ENCODE measurements at regions not wholly inside any gene's neighbourhood (a gene's known extent, or its start where the extent isn't known, plus 50 kb on each side); places are given as distances from the start of the nearest gene placed in this dataset.

DNA sequence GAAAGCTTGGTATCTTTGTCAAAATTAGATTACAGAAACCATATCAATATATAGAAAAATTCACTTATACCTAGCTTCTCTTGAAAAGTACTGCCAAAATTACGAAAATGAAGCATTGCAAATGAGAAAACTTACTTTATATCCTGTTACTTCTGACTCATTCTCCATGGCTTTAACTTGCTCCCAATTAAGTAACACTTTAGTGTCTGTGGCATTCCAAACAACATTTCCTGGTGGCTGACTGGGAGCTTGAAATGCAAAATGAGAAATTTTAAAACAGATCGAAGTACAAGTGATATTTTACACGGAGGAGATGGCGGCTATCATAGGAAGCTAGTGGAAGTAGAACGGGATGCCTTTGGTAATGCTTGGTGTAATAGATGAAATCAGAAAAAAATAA is 347.3 kb downstream of the CNTN3 start:
- TF ChIP-seq, protein P1, sequence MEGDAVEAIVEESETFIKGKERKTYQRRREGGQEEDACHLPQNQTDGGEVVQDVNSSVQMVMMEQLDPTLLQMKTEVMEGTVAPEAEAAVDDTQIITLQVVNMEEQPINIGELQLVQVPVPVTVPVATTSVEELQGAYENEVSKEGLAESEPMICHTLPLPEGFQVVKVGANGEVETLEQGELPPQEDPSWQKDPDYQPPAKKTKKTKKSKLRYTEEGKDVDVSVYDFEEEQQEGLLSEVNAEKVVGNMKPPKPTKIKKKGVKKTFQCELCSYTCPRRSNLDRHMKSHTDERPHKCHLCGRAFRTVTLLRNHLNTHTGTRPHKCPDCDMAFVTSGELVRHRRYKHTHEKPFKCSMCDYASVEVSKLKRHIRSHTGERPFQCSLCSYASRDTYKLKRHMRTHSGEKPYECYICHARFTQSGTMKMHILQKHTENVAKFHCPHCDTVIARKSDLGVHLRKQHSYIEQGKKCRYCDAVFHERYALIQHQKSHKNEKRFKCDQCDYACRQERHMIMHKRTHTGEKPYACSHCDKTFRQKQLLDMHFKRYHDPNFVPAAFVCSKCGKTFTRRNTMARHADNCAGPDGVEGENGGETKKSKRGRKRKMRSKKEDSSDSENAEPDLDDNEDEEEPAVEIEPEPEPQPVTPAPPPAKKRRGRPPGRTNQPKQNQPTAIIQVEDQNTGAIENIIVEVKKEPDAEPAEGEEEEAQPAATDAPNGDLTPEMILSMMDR (IDR thresholded peaks at IDR 0.05), result no peak
- Mint-ChIP-seq H3K36me3 (ENCODE audit: unreplicated experiment) (no peaks in the 10 kb centered on the region), H3K27me3 (ENCODE audit: unreplicated experiment) (peaks cover 11% of the 10 kb centered on the region), H3K9me3 (ENCODE audit: unreplicated experiment) (no peaks in the 10 kb centered on the region), H3K4me1 (ENCODE audit: unreplicated experiment) (no peaks in the 10 kb centered on the region), H3K27ac (ENCODE audit: unreplicated experiment) (no peak overlapping the region), H3K4me3 (ENCODE audit: unreplicated experiment) (no peak overlapping the region)
- no peak for DNase-seq (ENCODE audit: extremely low spot score, unreplicated experiment)

DNA sequence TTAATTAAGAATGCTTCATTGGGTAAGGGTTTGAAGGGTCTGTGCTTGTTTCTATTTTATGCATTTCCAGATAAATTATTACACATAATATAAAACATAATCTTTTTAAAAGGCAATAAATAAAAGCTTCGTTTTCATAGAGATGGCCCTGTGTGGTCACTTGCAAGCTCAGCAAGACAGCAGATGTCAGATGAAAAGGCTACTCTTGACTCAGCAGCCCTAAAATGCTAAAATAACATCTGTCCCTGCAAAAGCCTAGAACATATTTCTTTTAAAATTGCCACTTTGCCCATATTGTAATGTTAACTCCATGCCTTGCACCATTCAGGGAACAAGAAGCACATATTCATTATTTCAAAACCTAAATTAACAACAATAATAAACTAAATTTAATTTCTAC is 349.4 kb downstream of the CNTN3 start:
- Mint-ChIP-seq H3K27me3 (ENCODE audit: unreplicated experiment) (peaks cover 8% of the 10 kb centered on the region), H3K4me1 (ENCODE audit: unreplicated experiment) (no peaks in the 10 kb centered on the region), H3K9me3 (ENCODE audit: unreplicated experiment) (no peaks in the 10 kb centered on the region), H3K27ac (ENCODE audit: unreplicated experiment) (no peak overlapping the region), H3K4me3 (ENCODE audit: unreplicated experiment) (no peak overlapping the region), H3K36me3 (ENCODE audit: unreplicated experiment) (no peaks in the 10 kb centered on the region)
- TF ChIP-seq, protein P1 (IDR thresholded peaks at IDR 0.05), result no peak
- no peak for DNase-seq (ENCODE audit: extremely low spot score, unreplicated experiment)

DNA sequence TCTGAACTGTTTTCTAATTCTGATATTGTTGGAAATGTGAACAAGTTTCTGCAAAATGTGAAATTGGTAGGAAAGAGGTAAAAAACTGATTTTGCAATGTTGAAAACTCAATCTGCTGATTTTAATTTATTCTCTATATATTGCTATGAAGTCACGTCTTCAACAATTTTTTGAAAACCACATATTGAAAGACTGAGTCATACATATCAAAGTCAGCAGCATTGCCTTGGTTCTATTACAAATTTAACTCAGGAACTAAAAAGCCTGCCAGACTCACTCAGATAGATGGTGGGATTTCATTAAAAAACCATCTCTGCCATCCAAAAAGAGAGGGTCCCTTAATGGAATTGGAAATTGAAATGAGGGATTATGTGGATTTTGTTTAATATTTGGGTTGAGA is 351.4 kb downstream of the CNTN3 start:
- no peaks in the 10 kb centered on the region for H3K9me3 Mint-ChIP-seq (ENCODE audit: unreplicated experiment)
- H3K4me3 Mint-ChIP-seq (ENCODE audit: unreplicated experiment), result no peak overlapping the region
- H3K27me3 Mint-ChIP-seq (ENCODE audit: unreplicated experiment), result peaks cover 6% of the 10 kb centered on the region
- no peak overlapping the region for H3K27ac Mint-ChIP-seq (ENCODE audit: unreplicated experiment)
- no peaks in the 10 kb centered on the region for H3K36me3 Mint-ChIP-seq (ENCODE audit: unreplicated experiment)
- TF ChIP-seq, protein P1 (IDR thresholded peaks at IDR 0.05), result no peak
- no peaks in the 10 kb centered on the region for H3K4me1 Mint-ChIP-seq (ENCODE audit: unreplicated experiment)
- no peak for DNase-seq (ENCODE audit: extremely low spot score, unreplicated experiment)

DNA sequence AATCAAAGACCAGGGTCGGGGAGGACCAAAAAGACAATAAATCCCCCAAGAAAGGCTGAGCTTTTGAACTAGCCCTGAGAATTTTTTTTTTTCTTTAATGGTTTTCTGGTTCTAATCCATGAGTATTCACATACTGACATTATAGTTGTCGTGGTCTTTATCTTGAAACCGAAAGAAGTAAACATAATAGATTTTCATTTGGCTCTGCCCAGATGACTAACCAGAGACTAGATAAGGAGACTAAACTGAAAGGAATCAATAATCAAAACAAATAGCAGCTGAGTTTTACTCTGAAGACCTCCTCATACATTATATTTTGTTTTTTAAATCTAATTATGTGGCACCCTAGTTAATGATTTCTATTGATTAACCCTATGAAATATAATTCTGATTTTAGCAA is 381.4 kb downstream of the CNTN3 start:
- Mint-ChIP-seq H3K4me1 (ENCODE audit: unreplicated experiment) (no peaks in the 10 kb centered on the region), H3K9me3 (ENCODE audit: unreplicated experiment) (no peaks in the 10 kb centered on the region), H3K27me3 (ENCODE audit: unreplicated experiment) (no peaks in the 10 kb centered on the region), H3K4me3 (ENCODE audit: unreplicated experiment) (no peak overlapping the region), H3K36me3 (ENCODE audit: unreplicated experiment) (no peaks in the 10 kb centered on the region), H3K27ac (ENCODE audit: unreplicated experiment) (no peak overlapping the region)
- no peak for DNase-seq (ENCODE audit: extremely low spot score, unreplicated experiment)
- TF ChIP-seq, protein P1 (IDR thresholded peaks at IDR 0.05), result no peak

DNA sequence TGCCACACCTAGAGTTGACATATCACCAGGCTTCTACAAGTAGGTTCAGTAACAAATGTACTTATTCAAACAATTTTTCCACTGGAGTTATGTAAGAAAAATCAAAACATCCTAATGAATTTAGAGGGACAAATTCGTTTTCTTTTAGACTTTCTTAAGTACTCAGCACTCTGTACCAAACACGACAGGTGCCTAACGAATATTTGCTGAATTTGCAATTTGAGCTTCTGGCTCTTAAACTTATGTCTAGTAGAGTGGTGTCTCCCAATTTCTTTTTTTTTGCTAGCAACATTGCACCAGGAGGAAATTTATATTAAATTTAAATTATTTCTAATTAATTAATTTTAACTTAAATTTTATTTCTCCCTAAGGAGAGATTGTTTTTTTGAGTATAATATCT is 397.0 kb downstream of the CNTN3 start:
- peaks cover 5% of the 10 kb centered on the region for H3K9me3 Mint-ChIP-seq (ENCODE audit: unreplicated experiment)
- no peaks in the 10 kb centered on the region for H3K4me1 Mint-ChIP-seq (ENCODE audit: unreplicated experiment)
- H3K27ac Mint-ChIP-seq (ENCODE audit: unreplicated experiment), result no peak overlapping the region
- H3K4me3 Mint-ChIP-seq (ENCODE audit: unreplicated experiment), result no peak overlapping the region
- DNase-seq (ENCODE audit: extremely low spot score, unreplicated experiment), result no peak
- TF ChIP-seq, protein P1 (IDR thresholded peaks at IDR 0.05), result no peak
- H3K36me3 Mint-ChIP-seq (ENCODE audit: unreplicated experiment), result no peaks in the 10 kb centered on the region
- no peaks in the 10 kb centered on the region for H3K27me3 Mint-ChIP-seq (ENCODE audit: unreplicated experiment)

Data from osteocyte (in vitro differentiated cells).